GM12864 (cell line): ENCODE measurements at regions not wholly inside any gene's neighbourhood (a gene's known extent, or its start where the extent isn't known, plus 50 kb on each side); places are given as distances from the start of the nearest gene placed in this dataset.

ENCODE experiments used
- DNase-seq: peaks from one replicate; pipeline ENCODE4 v3.0.0-alpha.2; 2011; ENCODE audit warnings: low read depth
- H3K4me3 ChIP-seq: 2 replicates; pipeline ENCODE4 v1.5.1; 2011; ENCODE audit warnings: mild to moderate bottlenecking, low read depth, low read length, control low read depth
- CTCF ChIP-seq: IDR thresholded peaks from 2 replicates; pipeline ENCODE4 v1.5.1; 2011; ENCODE audit warnings: low read depth, mild to moderate bottlenecking, moderate library complexity, low read length, control low read depth, inconsistent platforms; ENCODE audit errors: missing control alignments

GRCh38 chr15:96827981-96828380, 497.5 kb downstream of the NR2F2 start:
- no peak for TF ChIP-seq CTCF
- no peak overlapping the region for H3K4me3 ChIP-seq
- no peak for DNase-seq

GRCh38 chr15:96837241-96837970, 506.9 kb downstream of the NR2F2 start:
- no peak for TF ChIP-seq CTCF
- no peak overlapping the region for H3K4me3 ChIP-seq
- DNase-seq = no peak

GRCh38 chr15:96838081-96838480, 507.6 kb downstream of the NR2F2 start:
- no peak for DNase-seq
- H3K4me3 ChIP-seq = no peak overlapping the region
- TF ChIP-seq CTCF = no peak

- no peak overlapping the region for H3K4me3 ChIP-seq
- TF ChIP-seq CTCF = no peak
- DNase-seq = no peak
These were observed 518.9 kb downstream of the NR2F2 start for GRCh38 chr15:96849271-96849900.

GRCh38 chr15:96851613-96852012, 521.1 kb downstream of the NR2F2 start:
- TF ChIP-seq CTCF = no peak
- no peak for DNase-seq
- no peak overlapping the region for H3K4me3 ChIP-seq

- no peak for TF ChIP-seq CTCF
- no peak for DNase-seq
- H3K4me3 ChIP-seq = no peak overlapping the region
These were observed 528.2 kb downstream of the NR2F2 start for GRCh38 chr15:96858694-96859093.

- no peak for DNase-seq
- TF ChIP-seq CTCF = no peak
- no peak overlapping the region for H3K4me3 ChIP-seq
These were observed 530.2 kb downstream of the NR2F2 start for GRCh38 chr15:96860741-96861140.
